ENCODE measurements at regions not wholly inside any gene's neighbourhood (a gene's known extent, or its start where the extent isn't known, plus 50 kb on each side); places are given as distances from the start of the nearest gene placed in this dataset.

DNA sequence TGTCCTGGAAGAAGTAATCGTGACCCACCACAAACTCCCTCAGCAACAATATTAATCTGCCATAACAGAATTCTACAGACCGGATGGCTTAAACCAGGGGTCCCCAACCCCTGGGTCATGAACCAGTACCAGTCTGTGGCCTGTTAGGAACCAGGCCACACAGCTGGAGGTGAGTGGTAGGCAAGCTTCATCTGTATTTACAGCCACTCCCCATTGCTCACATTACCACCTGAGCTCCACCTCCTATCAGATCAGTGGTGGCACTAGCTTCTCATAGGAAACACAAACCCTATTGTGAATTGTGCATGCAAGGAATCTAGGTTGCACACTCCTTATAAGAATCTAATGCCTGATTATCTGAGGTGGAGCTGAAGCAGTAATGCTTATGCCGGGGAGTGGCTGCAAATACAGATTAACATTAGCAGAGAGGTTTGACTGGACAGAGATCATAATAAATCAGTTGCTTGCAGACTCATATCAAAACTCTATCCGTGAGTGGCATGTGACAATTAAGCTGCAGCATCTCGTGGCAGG lies 74.5 kb downstream of the NOG start:
- no peaks in the 10 kb centered on the region for H4K20me1 ChIP-seq (ENCODE audit: insufficient read depth)
- H3K4me2 ChIP-seq (ENCODE audit: unreplicated experiment): no peak overlapping the region
- H3K27ac ChIP-seq: no peak overlapping the region
- no peaks in the 10 kb centered on the region for H3K4me1 ChIP-seq (ENCODE audit: insufficient read depth)
- no peak for DNase-seq
- no peaks in the 10 kb centered on the region for H3K9me2 ChIP-seq (ENCODE audit: insufficient read depth)
- H2AFZ ChIP-seq: no peak overlapping the region
- H3K4me3 ChIP-seq: no peak overlapping the region
- peaks cover 19% of the 10 kb centered on the region for H3K27me3 ChIP-seq (replicated peaks; ENCODE audit: insufficient read depth)
- H3K9ac ChIP-seq: no peak overlapping the region
- in situ Hi-C loops (cut with MboI): no loop called here
- H3K36me3 ChIP-seq (ENCODE audit: low read depth): no peaks in the 10 kb centered on the region
- H3K9me3 ChIP-seq (ENCODE audit: low read depth): no peaks in the 10 kb centered on the region
- H3F3A ChIP-seq (ENCODE audit: insufficient read depth): no peaks in the 10 kb centered on the region
- TF ChIP-seq EZH2 (IDR thresholded peaks at IDR 0.05; ENCODE audit: insufficient read depth, poor library complexity, severe bottlenecking) (no peak), EZH2phosphoT487 (IDR thresholded peaks at IDR 0.05; ENCODE audit: insufficient read depth, low read depth) (no peak)
- WGBS, 2 experiments (ENCODE audit: low coverage in 1 of 2, low lambda C conversion rate in 2 of 2, missing lambda C conversion rate in 2 of 2): 49 to 53% methylated on average over 5 of the region's 5 CpGs
- H3K79me2 ChIP-seq (ENCODE audit: insufficient read depth): no peaks in the 10 kb centered on the region

GRCh38 chr17:56672195-56672594 lies 78.7 kb downstream of the NOG start:
- H3K4me2 ChIP-seq (ENCODE audit: unreplicated experiment): no peak overlapping the region
- no peaks in the 10 kb centered on the region for H3K9me2 ChIP-seq (ENCODE audit: insufficient read depth)
- no peaks in the 10 kb centered on the region for H3K79me2 ChIP-seq (ENCODE audit: insufficient read depth)
- H4K20me1 ChIP-seq (ENCODE audit: insufficient read depth): no peaks in the 10 kb centered on the region
- TF ChIP-seq EZH2phosphoT487 (IDR thresholded peaks at IDR 0.05; ENCODE audit: insufficient read depth, low read depth) (no peak), EZH2 (IDR thresholded peaks at IDR 0.05; ENCODE audit: insufficient read depth, poor library complexity, severe bottlenecking) (no peak)
- no peaks in the 10 kb centered on the region for H3F3A ChIP-seq (ENCODE audit: insufficient read depth)
- H3K9ac ChIP-seq: no peak overlapping the region
- no peak overlapping the region for H3K4me3 ChIP-seq
- peaks cover 39% of the 10 kb centered on the region for H3K27me3 ChIP-seq (replicated peaks; ENCODE audit: insufficient read depth)
- WGBS, 2 experiments (ENCODE audit: low coverage in 1 of 2, low lambda C conversion rate in 2 of 2, missing lambda C conversion rate in 2 of 2): 90 to 93% methylated on average over 8 of the region's 8 CpGs
- H3K9me3 ChIP-seq (ENCODE audit: low read depth): no peaks in the 10 kb centered on the region
- H3K36me3 ChIP-seq (ENCODE audit: low read depth): no peaks in the 10 kb centered on the region
- in situ Hi-C loops (cut with MboI): no loop called here
- no peak overlapping the region for H2AFZ ChIP-seq
- no peak for DNase-seq
- H3K27ac ChIP-seq: no peak overlapping the region
- no peaks in the 10 kb centered on the region for H3K4me1 ChIP-seq (ENCODE audit: insufficient read depth)

- no peaks in the 10 kb centered on the region for H3K9me3 ChIP-seq (ENCODE audit: low read depth)
- no peaks in the 10 kb centered on the region for H4K20me1 ChIP-seq (ENCODE audit: insufficient read depth)
- TF ChIP-seq EZH2phosphoT487 (IDR thresholded peaks at IDR 0.05; ENCODE audit: insufficient read depth, low read depth) (no peak), EZH2 (IDR thresholded peaks at IDR 0.05; ENCODE audit: insufficient read depth, poor library complexity, severe bottlenecking) (no peak)
- H3K9me2 ChIP-seq (ENCODE audit: insufficient read depth): no peaks in the 10 kb centered on the region
- H3K27me3 ChIP-seq (replicated peaks; ENCODE audit: insufficient read depth): peaks cover 53% of the 10 kb centered on the region
- 33 to 52% methylated on average over 1 of the region's 1 CpG for WGBS, 2 experiments (ENCODE audit: low coverage in 1 of 2, low lambda C conversion rate in 2 of 2, missing lambda C conversion rate in 2 of 2)
- H2AFZ ChIP-seq: no peak overlapping the region
- no peaks in the 10 kb centered on the region for H3K79me2 ChIP-seq (ENCODE audit: insufficient read depth)
- H3F3A ChIP-seq (ENCODE audit: insufficient read depth): peaks cover 2% of the 10 kb centered on the region; the same call in 1 of the 2 replicates
- no peak overlapping the region for H3K4me3 ChIP-seq
- H3K27ac ChIP-seq: no peak overlapping the region
- H3K9ac ChIP-seq: no peak overlapping the region
- no peak for DNase-seq
- peaks cover 11% of the 10 kb centered on the region for H3K4me1 ChIP-seq (ENCODE audit: insufficient read depth)
- no peaks in the 10 kb centered on the region for H3K36me3 ChIP-seq (ENCODE audit: low read depth)
- H3K4me2 ChIP-seq (ENCODE audit: unreplicated experiment): no peak overlapping the region
- in situ Hi-C loops (cut with MboI): no loop called here
Observed at GRCh38 chr17:56674401-56674925, 81.0 kb downstream of the NOG start.

- Histone ChIP-seq H3K4me1 (ENCODE audit: insufficient read depth) (peaks cover 27% of the 10 kb centered on the region), H2AFZ (no peak overlapping the region), H3K36me3 (ENCODE audit: low read depth) (no peaks in the 10 kb centered on the region), H3K9me3 (ENCODE audit: low read depth) (no peaks in the 10 kb centered on the region), H3K4me2 (ENCODE audit: unreplicated experiment) (no peak overlapping the region), H4K20me1 (ENCODE audit: insufficient read depth) (no peaks in the 10 kb centered on the region), H3K4me3 (no peak overlapping the region), H3K79me2 (ENCODE audit: insufficient read depth) (no peaks in the 10 kb centered on the region), H3K9me2 (ENCODE audit: insufficient read depth) (no peaks in the 10 kb centered on the region), H3K27me3 (replicated peaks; ENCODE audit: insufficient read depth) (peaks cover 53% of the 10 kb centered on the region), H3F3A (ENCODE audit: insufficient read depth) (peaks cover 15% of the 10 kb centered on the region), H3K27ac (no peak overlapping the region), H3K9ac (no peak overlapping the region)
- TF ChIP-seq EZH2phosphoT487 (IDR thresholded peaks at IDR 0.05; ENCODE audit: insufficient read depth, low read depth) (no peak), EZH2 (IDR thresholded peaks at IDR 0.05; ENCODE audit: insufficient read depth, poor library complexity, severe bottlenecking) (no peak)
- in situ Hi-C loops (cut with MboI): no loop called here
- 92 to 93% methylated on average over 1 of the region's 1 CpG for WGBS, 2 experiments (ENCODE audit: low coverage in 1 of 2, low lambda C conversion rate in 2 of 2, missing lambda C conversion rate in 2 of 2)
- DNase-seq: no peak
Observed at GRCh38 chr17:56675876-56676660, 82.6 kb downstream of the NOG start.
